Liver (tissue), 3 donors: ENCODE measurements at regions not wholly inside any gene's neighbourhood (a gene's known extent, or its start where the extent isn't known, plus 50 kb on each side); places are given as distances from the start of the nearest gene placed in this dataset.
"Not testable (repeated sequence)": the region's sequence is repeated elsewhere in the genome, so short reads cannot be mapped to it uniquely, and the experiment has no call there.

Experiments
- ATF3 ChIP-seq: IDR thresholded peaks from 2 replicates; pipeline ENCODE4 v1.6.1; 2016; ENCODE audit warnings: antibody characterized with exemption
- CTCF ChIP-seq: fragments of 150-350 bp; IDR thresholded peaks from 2 replicates; pipeline ENCODE4 v1.5.1; 2017; ENCODE audit warnings: improper control_type of control experiment, low read depth, low read length; ENCODE audit not compliant: missing input control
- FOXA1 ChIP-seq: IDR thresholded peaks from 2 replicates; pipeline ENCODE4 v1.6.1; 2016; ENCODE audit warnings: antibody characterized with exemption
- GABPA ChIP-seq, 2 donors: IDR thresholded peaks in 1 of 2; conservative IDR thresholded peaks in 1 of 2; 2 replicates each; pipeline ENCODE4 v1.6.1; 2016; ENCODE audit warnings: antibody characterized with exemption in 2 of 2, mild to moderate bottlenecking in 1 of 2, moderate library complexity in 1 of 2
- HNF4G ChIP-seq: IDR thresholded peaks from 2 replicates; pipeline ENCODE4 v1.6.1; 2016; ENCODE audit warnings: antibody characterized with exemption
- JUND ChIP-seq, 2 donors: IDR thresholded peaks; 2 replicates each; pipeline ENCODE4 v1.6.1; 2016; ENCODE audit warnings: antibody characterized with exemption in 2 of 2
- MAX ChIP-seq: IDR thresholded peaks from 2 replicates; pipeline ENCODE4 v1.6.1; 2016; ENCODE audit warnings: antibody characterized with exemption
- NR2F2 ChIP-seq: IDR thresholded peaks from 2 replicates; pipeline ENCODE4 v1.6.1; 2016; ENCODE audit warnings: antibody characterized with exemption
- REST ChIP-seq: IDR thresholded peaks from 2 replicates; pipeline ENCODE4 v1.6.1; 2016; ENCODE audit warnings: antibody characterized with exemption, mild to moderate bottlenecking
- SP1 ChIP-seq: IDR thresholded peaks from 2 replicates; pipeline ENCODE4 v1.6.1; 2018; ENCODE audit warnings: antibody characterized with exemption, mild to moderate bottlenecking
- TAF1 ChIP-seq: conservative IDR thresholded peaks from 2 replicates; pipeline ENCODE4 v1.6.1; 2016; ENCODE audit warnings: antibody characterized with exemption, mild to moderate bottlenecking
- YY1 ChIP-seq: IDR thresholded peaks from 2 replicates; pipeline ENCODE4 v1.6.1; 2016; ENCODE audit warnings: antibody characterized with exemption, mild to moderate bottlenecking
- ZBTB33 ChIP-seq: IDR thresholded peaks from 2 replicates; pipeline ENCODE4 v1.6.1; 2016; ENCODE audit warnings: antibody characterized with exemption
- donor health status: healthy.
- donor health status: healthy.

GRCh38 chrX:41018391-41019040, 66.7 kb upstream of the USP9X start:
- not testable (repeated sequence) for TF ChIP-seq CTCF; ATF3; MAX; JUND (IDR thresholded peaks at IDR 0.05); REST; SP1; FOXA1; GABPA (IDR thresholded peaks at IDR 0.05 in 1 of 2, conservative IDR thresholded peaks at IDR 0.05 in 1 of 2); NR2F2; YY1; ZBTB33; HNF4G; TAF1
